ENCODE measurements at regions not wholly inside any gene's neighbourhood (a gene's known extent, or its start where the extent isn't known, plus 50 kb on each side); places are given as distances from the start of the nearest gene placed in this dataset.

GRCh38 chr12:25308756-25309155 lies 58.0 kb upstream of the KRAS start:
- FAIRE-seq (no peak), DNase-seq (ENCODE audit: low read depth) (peak; percentile 21)
- Histone ChIP-seq H3K4me3 (ENCODE audit: low read depth, low read length) (no peak overlapping the region), H3K27me3 (ENCODE audit: control insufficient read depth, insufficient read depth, low read length) (no peaks in the 10 kb centered on the region), H3K36me3 (ENCODE audit: control insufficient read depth, insufficient read depth, low read length) (no peaks in the 10 kb centered on the region)
- no peak for TF ChIP-seq CTCF (IDR thresholded peaks at IDR 0.05; ENCODE audit: insufficient read depth, low read length, severe bottlenecking)

GRCh38 chr12:25307818-25308217 lies 57.1 kb upstream of the KRAS start:
- DNase-seq (ENCODE audit: low read depth) (no peak), FAIRE-seq (no peak)
- no peak for TF ChIP-seq CTCF (IDR thresholded peaks at IDR 0.05; ENCODE audit: insufficient read depth, low read length, severe bottlenecking)
- Histone ChIP-seq H3K4me3 (ENCODE audit: low read depth, low read length) (no peak overlapping the region), H3K36me3 (ENCODE audit: control insufficient read depth, insufficient read depth, low read length) (no peaks in the 10 kb centered on the region), H3K27me3 (ENCODE audit: control insufficient read depth, insufficient read depth, low read length) (peaks cover 2% of the 10 kb centered on the region)

GRCh38 chr12:25301798-25302197 lies 51.1 kb upstream of the KRAS start:
- FAIRE-seq (no peak), DNase-seq (ENCODE audit: low read depth) (no peak)
- no peak for TF ChIP-seq CTCF (IDR thresholded peaks at IDR 0.05; ENCODE audit: insufficient read depth, low read length, severe bottlenecking)
- no peaks in the 10 kb centered on the region for H3K36me3 ChIP-seq (ENCODE audit: control insufficient read depth, insufficient read depth, low read length)
- H3K27me3 ChIP-seq (ENCODE audit: control insufficient read depth, insufficient read depth, low read length): peaks cover 4% of the 10 kb centered on the region
- H3K4me3 ChIP-seq (ENCODE audit: low read depth, low read length): no peak overlapping the region

Measured in bronchial epithelial cell (primary cell).